Epithelial cell of prostate (primary cell): ENCODE measurements at regions not wholly inside any gene's neighbourhood (a gene's known extent, or its start where the extent isn't known, plus 50 kb on each side); places are given as distances from the start of the nearest gene placed in this dataset.

Experiments
- DNase-seq: peaks from one replicate; pipeline ENCODE4 v3.0.0-alpha.2; 2011; ENCODE audit warnings: low read depth, low spot score
- H3K27ac ChIP-seq: fragments of 450-650 bp; 2 replicates; pipeline ENCODE4 v1.5.1; 2017; ENCODE audit warnings: mild to moderate bottlenecking

DNA sequence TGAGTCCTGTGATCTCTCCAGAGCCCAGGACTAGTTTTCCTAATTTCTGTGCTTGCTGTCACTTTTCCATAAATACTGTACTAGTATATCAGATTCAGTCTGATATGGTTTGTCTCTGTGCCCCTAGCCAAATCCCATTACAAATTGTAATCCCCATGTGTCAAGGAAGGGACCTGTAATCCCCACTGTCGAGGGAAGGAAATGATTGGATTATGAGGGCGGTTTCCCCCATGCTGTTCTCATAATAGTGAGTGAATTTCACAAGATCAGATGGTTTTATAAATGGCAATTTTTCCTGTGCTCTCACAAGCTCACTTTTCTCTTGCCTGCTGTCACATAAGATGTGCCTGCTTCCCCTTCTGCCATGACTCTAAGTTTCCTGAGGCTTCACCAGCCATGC is 54.8 kb upstream of the IFRD1 start:
- no peak for DNase-seq

DNA sequence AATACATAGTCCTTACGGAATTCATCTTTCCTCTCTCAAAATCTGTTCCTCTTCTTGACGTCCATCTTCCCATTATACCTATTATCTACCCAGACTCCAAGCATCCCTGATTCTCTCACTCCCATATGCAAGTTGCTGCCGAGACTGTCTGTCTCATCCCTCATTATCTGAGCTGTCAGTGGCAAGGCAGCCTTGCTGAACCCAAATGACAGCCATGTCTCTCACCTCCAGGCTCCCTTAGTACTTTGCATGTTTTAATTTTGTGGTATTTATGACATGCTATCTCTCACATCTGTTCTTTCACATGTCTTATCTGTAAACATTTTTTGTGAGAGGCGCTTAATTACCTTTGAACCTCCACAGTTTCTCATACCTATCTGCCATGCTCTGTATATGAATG is 54.4 kb upstream of the IFRD1 start:
- no peak for DNase-seq
- no peak overlapping the region for H3K27ac ChIP-seq

More for the DNA sequence above, 54.8 kb upstream of the IFRD1 start:
- H3K27ac ChIP-seq = no peak overlapping the region

DNA sequence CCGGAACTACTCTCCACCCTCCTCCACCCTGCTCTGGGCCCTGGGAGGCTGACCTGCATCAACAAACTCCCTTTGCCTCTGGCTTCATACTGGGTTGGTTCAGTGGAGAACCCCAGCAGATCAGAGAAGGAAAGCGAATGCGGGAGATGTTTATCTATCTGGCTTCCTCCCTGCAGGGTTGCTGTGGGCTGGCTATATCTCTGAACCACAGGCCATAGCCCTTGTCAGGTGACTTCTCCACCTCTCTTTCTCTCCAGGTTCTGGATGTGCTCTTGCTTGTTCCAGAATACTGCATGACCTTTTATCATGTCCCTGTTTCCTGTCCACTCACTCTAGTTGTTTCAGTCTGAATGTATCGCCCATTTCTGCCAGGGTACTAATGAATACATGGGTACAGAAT is 51.7 kb upstream of the IFRD1 start:
- no peak overlapping the region for H3K27ac ChIP-seq
- no peak for DNase-seq

DNA sequence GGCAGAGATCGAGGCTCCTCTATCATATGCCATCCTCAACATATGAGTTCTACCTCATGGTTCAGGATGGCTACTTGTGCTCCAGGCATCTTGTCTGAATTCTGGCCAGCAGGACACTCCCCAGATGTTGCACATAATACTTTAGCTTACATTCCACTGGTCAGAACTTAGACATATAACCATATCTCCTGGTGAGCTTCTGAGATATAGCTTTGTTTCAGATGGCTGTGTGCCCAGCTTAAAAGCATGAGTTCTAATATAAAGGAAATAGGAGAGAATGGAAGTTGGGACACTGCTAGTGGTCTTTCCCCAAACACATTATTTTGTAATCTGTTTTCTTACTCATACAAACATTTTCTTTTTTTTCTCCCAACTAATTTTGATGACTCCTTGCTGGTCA is 50.8 kb upstream of the IFRD1 start:
- no peak overlapping the region for H3K27ac ChIP-seq
- DNase-seq = no peak

DNA sequence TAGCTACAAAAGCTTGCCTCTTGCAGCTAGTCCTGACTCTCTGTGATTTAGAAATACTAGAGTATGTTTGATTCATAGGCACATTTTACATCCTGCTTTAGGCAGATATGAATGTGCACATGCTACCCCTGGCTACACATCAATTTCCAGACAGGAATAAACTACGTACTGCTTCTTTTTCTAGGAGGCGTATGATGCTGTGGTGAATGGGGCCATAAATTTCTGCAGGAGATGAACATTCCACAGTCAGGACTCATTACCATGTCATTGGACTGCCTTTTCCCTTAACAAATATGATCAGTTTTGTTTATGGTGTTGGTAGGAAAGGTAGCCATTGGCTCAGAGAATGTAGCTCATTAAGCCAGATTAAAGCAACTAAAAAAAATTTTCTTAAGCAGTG is 50.1 kb upstream of the IFRD1 start:
- H3K27ac ChIP-seq = no peak overlapping the region
- DNase-seq = peak; percentile 27
